B cell (primary cell): ENCODE measurements at regions not wholly inside any gene's neighbourhood (a gene's known extent, or its start where the extent isn't known, plus 50 kb on each side); places are given as distances from the start of the nearest gene placed in this dataset.
"Not testable (repeated sequence)": the region's sequence is repeated elsewhere in the genome, so short reads cannot be mapped to it uniquely, and the experiment has no call there.

Experiments used
- ATAC-seq: fragments of 200-7000 bp; cut with Tn5 transposase; one replicate; pipeline ENCODE4 v1.10.0; 2021; ENCODE audit warnings: low read depth, mild to moderate bottlenecking, moderate number of reproducible peaks, moderate library complexity
- CTCF ChIA-PET: fragments of 350-600 bp; sonication (Branson Sonifier 250); formaldehyde crosslinking; loops from one replicate; lab custom pipeline; 2021; ENCODE audit warnings: antibody characterized with exemption, inconsistent platforms; lab: Charles Lee
- POLR2A ChIA-PET: fragments of 350-600 bp; sonication (Branson Sonifier 250); formaldehyde crosslinking; loops from one replicate; lab custom pipeline; 2021; ENCODE audit warnings: antibody characterized with exemption; lab: Charles Lee
- DNase-seq: peaks from one replicate; pipeline ENCODE4 v3.0.0; 2013
- H2AFZ ChIP-seq: 2 replicates; pipeline ENCODE4 v1.6.1; 2012; ENCODE audit warnings: mild to moderate bottlenecking, low read depth, low read length; ENCODE audit not compliant: insufficient read depth, poor library complexity, severe bottlenecking
- H3K27ac ChIP-seq, 2 donors: 1 replicate in 1 of 2; 2 replicates in 1 of 2; pipeline ENCODE4 v1.5.1; 2012 to 2013; ENCODE audit warnings: low read length in 2 of 2, mild to moderate bottlenecking in 2 of 2, moderate library complexity in 1 of 2
- H3K27me3 ChIP-seq, 4 experiments: fragments of 200-600 bp in 1 of 4; sonication (generic) in 1 of 4; replicated peaks in 1 of 4; 1 replicate in 2 of 4; 2 replicates in 2 of 4; pipeline versions ENCODE4 v1.6.1 to v1.7.0; 2013 to 2016; ENCODE audit warnings: low read length in 3 of 4, mild to moderate bottlenecking in 2 of 4, mixed read lengths in 1 of 4, moderate library complexity in 1 of 4; ENCODE audit not compliant: insufficient read depth in 4 of 4, control insufficient read depth in 3 of 4; ENCODE audit errors: control extremely low read depth in 1 of 4
- H3K36me3 ChIP-seq, 2 experiments: replicated peaks in 1 of 2; 1 replicate in 1 of 2; 2 replicates in 1 of 2; pipeline versions ENCODE4 v1.6.1 to v1.7.1; 2013; ENCODE audit warnings: low read length in 1 of 2; ENCODE audit not compliant: insufficient read depth in 2 of 2, control insufficient read depth in 1 of 2; ENCODE audit errors: control extremely low read depth in 1 of 2, extremely low read depth in 1 of 2
- H3K4me1 ChIP-seq, 2 donors: fragments of 200-600 bp in 1 of 2; sonication (generic) in 1 of 2; 1 replicate in 1 of 2; 2 replicates in 1 of 2; pipeline versions ENCODE4 v1.5.1 to v1.6.1; 2013 to 2017; ENCODE audit warnings: low read length in 2 of 2; ENCODE audit not compliant: control insufficient read depth in 2 of 2, insufficient read depth in 2 of 2
- H3K4me2 ChIP-seq: replicated peaks from 2 replicates; pipeline ENCODE3; 2012; ENCODE audit warnings: mild to moderate bottlenecking, low read depth, low read length; ENCODE audit not compliant: poor library complexity, severe bottlenecking
- H3K4me3 ChIP-seq, 5 experiments: fragments of 200-600 bp in 1 of 5; sonication (generic) in 1 of 5; 1 replicate in 3 of 5; 2 replicates in 2 of 5; pipeline versions ENCODE4 v1.5.1 to v1.7.0; 2011 to 2016; ENCODE audit warnings: low read length in 4 of 5, mild to moderate bottlenecking in 4 of 5, low read depth in 2 of 5, control low read depth in 1 of 5, moderate library complexity in 1 of 5; ENCODE audit not compliant: insufficient read depth in 1 of 5; ENCODE audit errors: control extremely low read depth in 1 of 5, extremely low read depth in 1 of 5
- H3K79me2 ChIP-seq: fragments of 200-600 bp; sonication (generic); one replicate; pipeline ENCODE4 v1.6.0; 2016; ENCODE audit warnings: low read length; ENCODE audit not compliant: control insufficient read depth, insufficient read depth
- H3K9ac ChIP-seq: fragments of 200-600 bp; sonication (generic); 2 replicates; pipeline ENCODE4 v1.6.1; 2017; ENCODE audit warnings: mild to moderate bottlenecking, low read length, moderate library complexity
- H3K9me3 ChIP-seq, 3 donors: one replicate each; pipeline versions ENCODE4 v1.6.1 to v1.7.1; 2013; ENCODE audit warnings: low read length in 2 of 3; ENCODE audit not compliant: control insufficient read depth in 2 of 3, insufficient read depth in 1 of 3; ENCODE audit errors: control extremely low read depth in 1 of 3
- H4K20me1 ChIP-seq: 2 replicates; pipeline ENCODE4 v1.6.0; 2012; ENCODE audit warnings: mild to moderate bottlenecking, low read length; ENCODE audit not compliant: insufficient read depth, control insufficient read depth, poor library complexity, severe bottlenecking
- H3K27ac Mint-ChIP-seq: one replicate; pipeline ENCODE4 v1.8.0; 2021; ENCODE audit warnings: mixed read lengths
- H3K27me3 Mint-ChIP-seq: one replicate; pipeline ENCODE4 v1.8.0; 2021; ENCODE audit warnings: mixed read lengths
- H3K4me1 Mint-ChIP-seq: one replicate; pipeline ENCODE4 v1.8.0; 2021; ENCODE audit warnings: mixed read lengths
- H3K4me3 Mint-ChIP-seq: one replicate; pipeline ENCODE4 v1.8.0; 2021; ENCODE audit warnings: mixed read lengths
- H3K9me3 Mint-ChIP-seq: one replicate; pipeline ENCODE4 v1.8.0; 2022; ENCODE audit warnings: mixed read lengths; ENCODE audit not compliant: insufficient read depth
- CTCF ChIP-seq: fragments of 200-600 bp; IDR thresholded peaks from one replicate; pipeline ENCODE4 v1.8.0; 2022; ENCODE audit warnings: antibody characterized with exemption, mild to moderate bottlenecking
- EZH2 ChIP-seq: IDR thresholded peaks from 2 replicates; pipeline ENCODE4 v1.6.1; 2012; ENCODE audit warnings: borderline replicate concordance, low read depth, mild to moderate bottlenecking, moderate library complexity, low read length; ENCODE audit not compliant: insufficient read depth, poor library complexity, severe bottlenecking
- WGBS: methylation state at CpG from one replicate; pipeline ENCODE4 v1.1.5; 2013; ENCODE audit warnings: missing lambda C conversion rate; ENCODE audit not compliant: insufficient coverage; 5-methylcytosine and 5-hydroxymethylcytosine counted together
- intact Hi-C: fragments of 100-400 bp; cut with micrococcal nuclease; formaldehyde crosslinking; loops from one replicate; pipeline ENCODE4 v1.10.0; 2022

GRCh38 chr19:29040951-29041350 is 172.0 kb downstream of the UQCRFS1 start:
- Mint-ChIP-seq H3K27me3 (no peaks in the 10 kb centered on the region), H3K9me3 (no peaks in the 10 kb centered on the region), H3K4me3 (no peak overlapping the region), H3K4me1 (no peaks in the 10 kb centered on the region), H3K27ac (no peak overlapping the region)
- no peak for TF ChIP-seq EZH2
- TF ChIP-seq CTCF = no peak
- no peaks in the 10 kb centered on the region for H3K27me3 ChIP-seq
- H4K20me1 ChIP-seq = no peaks in the 10 kb centered on the region
- ChIA-PET CTCF (no interaction called here), POLR2A (no interaction called here)
- no peak overlapping the region for H3K4me2 ChIP-seq
- H3K36me3 ChIP-seq = no peaks in the 10 kb centered on the region
- no peak overlapping the region for H3K9ac ChIP-seq
- ATAC-seq (no peak), DNase-seq (no peak)
- no CpG with 5 or more reads among the region's 6 CpGs for WGBS
- no peaks in the 10 kb centered on the region for H3K79me2 ChIP-seq
- no peak overlapping the region for H3K27ac ChIP-seq
- H3K4me1 ChIP-seq = no peaks in the 10 kb centered on the region
- peaks cover 0 to 19% (median 0%) of the 10 kb centered on the region in 3 donors for H3K9me3 ChIP-seq
- intact Hi-C loops = no loop called here
- H3K4me3 ChIP-seq = no peak overlapping the region
- H2AFZ ChIP-seq = no peak overlapping the region

GRCh38 chr19:29040292-29040691 is 172.7 kb downstream of the UQCRFS1 start:
- TF ChIP-seq EZH2 = no peak
- no peak for TF ChIP-seq CTCF

GRCh38 chr19:29039036-29039435 is 173.9 kb downstream of the UQCRFS1 start:
- H3K9me3 Mint-ChIP-seq, H3K79me2 ChIP-seq, H4K20me1 ChIP-seq, H3K27me3 ChIP-seq, H3K27ac ChIP-seq, H3K4me2 ChIP-seq, H3K27me3 Mint-ChIP-seq, H3K4me1 Mint-ChIP-seq, ATAC-seq, H3K27ac Mint-ChIP-seq, intact Hi-C loops, H2AFZ ChIP-seq, H3K36me3 ChIP-seq, POLR2A ChIA-PET, H3K4me3 Mint-ChIP-seq, CTCF ChIA-PET, H3K4me3 ChIP-seq, DNase-seq, H3K4me1 ChIP-seq, H3K9ac ChIP-seq: not testable (repeated sequence)
- H3K9me3 ChIP-seq = peaks cover 0 to 16% (median 0%) of the 10 kb centered on the region in 3 donors
- no CpG with 5 or more reads among the region's 3 CpGs for WGBS

More at GRCh38 chr19:29040292-29040691, 172.7 kb downstream of the UQCRFS1 start:
- WGBS = 90% methylated on average over 5 of the region's 7 CpGs
- no peak overlapping the region for H3K4me3 ChIP-seq
- H4K20me1 ChIP-seq = no peaks in the 10 kb centered on the region
- H3K27me3 ChIP-seq = no peaks in the 10 kb centered on the region
- no peaks in the 10 kb centered on the region for H3K79me2 ChIP-seq
- no peak overlapping the region for H3K4me3 Mint-ChIP-seq
- peaks cover 0 to 18% (median 0%) of the 10 kb centered on the region in 3 donors for H3K9me3 ChIP-seq
- no peak overlapping the region for H3K9ac ChIP-seq
- H3K4me2 ChIP-seq = no peak overlapping the region
- H3K27me3 Mint-ChIP-seq = no peaks in the 10 kb centered on the region
- H3K36me3 ChIP-seq = no peaks in the 10 kb centered on the region
- no peak overlapping the region for H2AFZ ChIP-seq
- no peak overlapping the region for H3K27ac Mint-ChIP-seq
- no peaks in the 10 kb centered on the region for H3K4me1 ChIP-seq
- no peaks in the 10 kb centered on the region for H3K4me1 Mint-ChIP-seq
- no peak for ATAC-seq
- ChIA-PET POLR2A (no interaction called here), CTCF (no interaction called here)
- intact Hi-C loops = no loop called here
- no peak overlapping the region for H3K27ac ChIP-seq
- no peaks in the 10 kb centered on the region for H3K9me3 Mint-ChIP-seq
- no peak for DNase-seq
